Activated gamma-delta T cell treated with Interleukin-2 at 50 U/mL for 16 hours (primary cell): ENCODE measurements at regions not wholly inside any gene's neighbourhood (a gene's known extent, or its start where the extent isn't known, plus 50 kb on each side); places are given as distances from the start of the nearest gene placed in this dataset.
"Not testable (repeated sequence)": the region's sequence is repeated elsewhere in the genome, so short reads cannot be mapped to it uniquely, and the experiment has no call there.

Experiments used
- DNase-seq: peaks from one replicate; pipeline ENCODE4 v3.0.0-alpha.2; 2020

DNA sequence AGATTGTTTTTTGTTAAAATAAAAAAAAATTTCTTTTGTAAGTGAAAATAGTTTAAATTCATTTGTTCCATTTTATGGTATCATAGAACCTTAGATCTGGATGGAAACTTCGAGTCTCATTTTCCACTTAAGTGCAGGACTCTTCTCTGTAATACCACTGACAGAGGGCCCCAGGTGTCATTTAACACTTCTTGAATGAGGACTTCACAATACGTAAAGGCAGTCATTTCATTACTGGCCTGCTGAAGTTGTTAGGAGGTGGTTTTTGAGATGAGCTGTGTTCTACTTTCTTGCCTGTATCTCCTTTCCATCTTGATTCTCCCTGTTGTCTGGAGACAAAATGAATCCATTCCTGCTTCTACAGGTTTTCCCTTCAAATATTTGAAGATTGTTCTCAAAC is 455.3 kb downstream of the DMRT2 start:
- no peak for DNase-seq

DNA sequence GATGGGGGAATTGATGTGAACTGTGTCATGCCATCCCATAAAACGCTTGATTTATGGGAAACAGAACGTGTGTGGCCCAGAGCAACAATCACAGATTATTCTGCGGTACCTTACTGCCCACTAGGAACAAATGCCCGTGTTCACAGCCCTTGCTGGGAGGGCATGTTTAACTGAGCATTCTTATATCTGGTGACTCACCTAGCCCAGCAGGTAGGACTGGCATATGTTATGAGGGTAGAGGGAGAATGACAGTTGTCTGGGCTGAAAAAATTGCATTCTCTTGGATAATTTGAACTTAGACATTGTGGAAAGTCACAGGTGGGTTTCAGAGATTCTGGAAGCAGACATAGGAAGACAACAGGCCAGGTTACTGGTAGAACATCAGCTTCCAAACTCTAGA is 460.6 kb downstream of the DMRT2 start:
- DNase-seq, result no peak

DNA sequence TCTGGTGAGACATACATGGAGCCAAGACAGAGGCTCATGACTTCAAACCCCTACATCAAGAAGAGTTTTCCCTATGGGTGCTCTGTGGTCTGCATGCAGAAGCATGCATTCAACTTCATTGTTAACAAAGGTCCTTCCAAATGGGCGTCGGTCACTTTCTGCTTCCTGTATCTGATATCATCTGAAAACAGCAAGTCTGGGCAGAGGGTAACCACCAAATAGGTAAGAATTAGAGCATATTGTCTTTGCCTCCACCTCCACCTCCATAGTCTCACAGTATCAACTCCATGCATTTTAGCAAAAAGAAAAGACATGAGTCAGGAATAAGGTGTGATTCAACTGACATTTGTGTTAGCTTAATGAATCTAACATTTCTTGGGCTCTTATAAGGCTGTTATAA is 462.9 kb downstream of the DMRT2 start:
- no peak for DNase-seq

DNA sequence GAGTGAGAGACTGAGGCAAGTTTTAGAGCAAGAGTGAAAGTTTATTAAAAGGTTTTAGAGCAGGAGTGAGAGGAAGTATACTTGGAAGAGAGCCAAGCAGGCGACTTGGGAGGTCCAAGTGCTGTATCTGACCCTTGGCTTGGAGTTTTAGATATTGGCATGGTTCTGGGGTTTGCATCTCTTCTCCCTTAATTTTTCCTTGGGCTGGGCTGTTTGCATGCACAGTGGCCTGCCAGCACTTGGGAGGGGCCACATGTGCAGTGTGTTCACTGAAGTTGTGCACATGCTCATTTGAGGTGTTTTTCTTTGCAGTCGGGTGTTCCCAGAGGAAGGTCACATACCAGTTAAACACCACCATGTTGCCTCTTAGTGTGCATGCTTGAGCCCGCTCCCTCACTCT is 464.1 kb downstream of the DMRT2 start:
- no peak for DNase-seq

DNA sequence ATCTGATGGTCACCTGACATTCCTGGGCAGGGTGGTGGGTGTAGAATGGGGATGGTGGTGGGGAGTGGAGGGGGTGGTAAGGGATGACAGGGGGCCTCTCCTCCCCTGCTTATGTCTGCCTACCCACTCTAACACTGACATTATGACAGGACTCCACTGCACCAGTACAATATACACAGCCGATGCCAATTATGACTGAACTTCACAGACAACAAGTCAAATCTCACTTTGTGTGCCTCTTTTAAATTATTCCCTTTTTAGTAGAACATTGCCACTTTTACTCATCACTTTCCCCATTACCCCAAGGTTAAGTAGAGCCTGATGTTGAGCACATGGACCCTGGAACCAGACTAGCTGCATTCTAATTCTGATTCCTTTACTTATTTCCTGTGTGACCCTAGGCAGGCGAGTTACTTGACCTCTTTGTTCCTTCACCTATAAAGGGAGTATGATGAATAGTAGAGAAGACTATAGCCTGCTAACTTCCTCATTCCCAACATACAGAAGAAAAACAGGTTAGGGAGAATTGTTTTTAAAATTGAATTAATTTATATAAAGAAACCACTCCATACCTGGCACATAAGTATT is 464.7 kb downstream of the DMRT2 start:
- DNase-seq, result no peak

DNA sequence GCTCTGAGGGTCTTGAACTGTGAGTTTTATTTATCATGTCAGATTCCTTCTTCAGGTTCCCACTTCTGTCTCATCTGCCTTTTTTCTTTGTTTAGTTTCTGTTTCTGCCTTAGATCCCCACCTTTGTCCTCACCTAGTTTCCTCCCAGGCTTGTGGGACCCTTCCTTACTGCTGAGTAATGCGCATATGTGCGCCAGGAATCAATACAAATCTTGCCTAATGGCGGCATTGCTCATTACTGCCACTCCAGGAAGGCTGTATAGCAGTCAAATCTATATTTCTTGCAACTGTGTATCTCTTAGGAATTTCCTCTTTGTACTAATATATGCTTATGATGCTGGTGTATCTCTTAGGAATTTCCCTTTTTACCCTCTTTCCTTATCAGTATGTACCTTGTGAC is 465.4 kb downstream of the DMRT2 start:
- no peak for DNase-seq

DNA sequence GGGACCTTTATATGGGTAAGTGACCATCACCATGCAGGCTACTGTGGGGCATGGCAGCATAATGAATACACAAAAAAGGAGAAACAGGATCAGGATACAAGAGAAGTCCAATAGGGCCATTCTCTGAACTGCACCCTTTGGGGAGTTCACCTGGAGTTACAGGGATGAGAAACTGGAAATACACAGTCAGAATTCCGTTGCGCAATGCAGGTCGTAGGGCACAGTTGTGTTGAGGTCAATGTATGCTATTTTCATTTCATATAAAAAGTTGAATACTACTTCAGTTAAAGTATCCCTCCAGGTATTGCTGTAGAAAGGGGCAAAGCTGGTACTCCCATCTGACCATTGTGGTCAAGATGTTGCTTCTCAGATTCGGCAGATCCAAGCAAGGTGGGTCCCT is 471.4 kb downstream of the DMRT2 start:
- DNase-seq, result no peak

DNA sequence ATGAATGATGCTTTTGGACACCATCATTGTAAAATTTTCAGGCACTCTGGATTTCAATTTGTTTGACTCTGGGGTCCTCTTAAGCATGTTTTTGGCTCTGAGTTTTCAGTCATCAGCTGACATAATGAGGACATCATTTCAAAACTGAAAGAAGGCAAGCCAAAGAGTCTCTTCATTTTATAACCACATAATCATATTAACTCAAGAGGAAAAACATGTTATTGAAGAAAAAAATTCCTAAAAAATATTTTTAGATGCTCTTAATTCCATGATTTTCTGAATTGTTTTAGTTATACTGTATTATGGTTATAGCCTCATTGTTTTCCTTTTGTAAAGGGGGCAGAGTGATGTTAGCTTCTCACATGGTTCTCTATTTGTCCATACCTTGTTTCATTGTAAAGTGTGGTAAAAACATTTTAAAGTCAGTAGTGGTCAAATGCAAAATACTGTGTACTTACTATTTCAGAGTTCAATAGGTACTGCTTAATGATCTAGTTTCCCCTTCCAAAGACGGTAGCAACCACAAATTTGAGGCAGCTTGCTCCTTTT is 472.1 kb downstream of the DMRT2 start:
- DNase-seq, result no peak

DNA sequence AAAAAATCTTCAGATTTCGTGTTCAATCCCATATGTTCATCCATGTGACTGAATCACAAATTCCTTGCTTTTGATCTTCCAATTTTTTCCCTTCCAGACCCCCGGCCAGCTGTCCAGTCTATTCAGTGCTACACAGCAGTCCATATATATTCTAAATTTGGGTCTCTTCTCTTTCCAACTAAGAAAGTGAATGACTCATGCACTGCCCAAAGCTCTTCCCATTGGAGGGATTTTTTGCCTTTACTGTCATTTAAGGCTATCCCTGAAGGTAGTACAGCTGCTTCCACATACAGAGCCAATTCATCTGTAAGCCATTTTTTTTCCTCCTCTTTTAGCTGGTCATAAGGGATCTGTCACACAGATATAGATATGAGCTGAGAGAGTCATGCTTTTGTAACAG is 478.3 kb downstream of the DMRT2 start:
- no peak for DNase-seq

DNA sequence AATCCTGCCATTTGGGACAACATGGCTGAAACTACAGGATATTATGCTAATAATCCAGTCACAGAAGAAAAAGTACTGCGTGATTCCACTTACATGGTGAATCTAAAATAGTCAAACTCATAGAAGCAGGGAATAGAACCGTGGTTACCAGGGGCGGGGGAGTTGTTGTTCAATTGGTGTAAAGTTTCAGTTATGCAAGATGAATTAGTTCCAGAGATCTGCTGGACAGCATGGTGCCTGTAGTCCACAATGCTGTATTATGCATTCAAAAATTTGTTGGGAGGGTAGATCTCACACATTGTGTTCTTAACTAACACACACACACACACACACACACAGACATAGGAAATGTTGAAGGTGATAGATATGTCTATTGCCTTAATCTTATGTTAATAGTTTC is 480.5 kb downstream of the DMRT2 start:
- DNase-seq, result no peak

DNA sequence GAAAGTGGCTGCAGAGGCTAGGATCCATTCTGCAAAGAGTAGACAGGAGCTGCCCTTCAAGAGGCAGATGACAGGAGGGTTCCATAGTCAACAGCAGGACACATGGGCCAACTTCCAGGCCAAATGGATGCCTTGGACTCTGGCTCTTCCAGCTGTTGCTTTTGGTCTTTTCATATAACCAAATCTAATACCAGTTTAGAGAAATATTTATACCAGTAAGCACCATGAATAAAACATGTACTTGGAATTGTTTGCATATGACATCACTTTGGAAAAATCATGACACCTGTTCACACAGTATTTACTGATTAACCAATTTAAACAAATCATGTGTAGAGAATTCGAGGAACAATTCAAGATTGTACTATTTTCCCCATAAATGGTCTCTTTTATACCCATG is 481.3 kb downstream of the DMRT2 start:
- DNase-seq, result no peak

DNA sequence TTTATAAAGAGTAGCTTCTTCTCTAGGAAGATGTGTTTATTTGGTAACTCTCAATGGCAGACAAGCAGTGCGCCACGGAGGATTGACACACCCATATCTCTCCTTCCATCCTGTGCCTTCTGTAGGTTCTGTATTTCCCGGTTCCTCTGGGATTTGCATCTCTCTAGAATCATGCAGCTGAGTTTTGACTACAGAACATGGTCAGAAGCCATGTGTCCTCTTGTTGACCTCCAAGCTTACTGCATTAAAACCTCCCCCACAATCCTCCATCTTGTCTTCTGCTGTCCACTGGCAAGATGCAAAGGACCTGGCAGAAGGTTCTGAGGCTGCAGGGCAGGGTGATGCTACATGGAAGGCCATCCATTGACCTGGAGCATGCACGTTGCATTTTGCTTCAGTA is 482.0 kb downstream of the DMRT2 start:
- no peak for DNase-seq

DNA sequence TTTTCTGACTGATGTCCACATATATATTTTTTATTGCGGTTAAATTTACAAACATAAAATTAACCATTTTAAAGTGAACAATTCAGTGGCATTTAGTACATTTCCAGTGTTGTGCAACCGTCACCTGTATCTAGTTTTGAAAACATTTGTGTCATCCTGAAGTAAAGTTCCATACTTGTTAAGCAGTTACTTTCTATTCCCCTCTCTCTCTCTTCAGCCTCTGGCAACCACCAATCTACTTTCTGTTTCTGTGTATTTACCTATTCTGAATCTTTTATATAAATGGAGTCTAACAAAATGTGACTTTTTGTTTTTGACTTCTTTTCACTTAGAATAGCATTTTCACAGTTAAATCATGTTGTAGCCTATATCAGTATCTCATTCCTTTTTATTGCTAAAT is 480.1 kb upstream of the SMARCA2 start:
- no peak for DNase-seq

DNA sequence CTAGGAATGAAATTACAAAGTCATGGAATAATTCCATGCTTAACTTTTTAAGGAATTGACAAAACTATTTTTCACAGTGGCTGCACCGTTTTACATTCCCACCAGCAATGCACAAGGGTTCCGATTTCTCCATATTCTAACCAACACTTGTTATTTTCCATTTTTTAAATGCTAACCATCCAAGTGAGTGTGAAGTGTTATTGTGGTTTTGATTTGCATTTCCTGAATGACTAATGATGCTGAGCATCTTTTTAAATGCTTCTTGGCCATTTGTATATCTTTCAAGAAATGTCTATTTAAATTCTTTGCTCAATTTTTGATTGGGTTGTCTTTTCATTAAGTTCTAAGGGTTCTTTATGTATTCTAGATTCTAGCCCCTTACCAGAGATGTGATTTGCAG is 479.5 kb upstream of the SMARCA2 start:
- no peak for DNase-seq

DNA sequence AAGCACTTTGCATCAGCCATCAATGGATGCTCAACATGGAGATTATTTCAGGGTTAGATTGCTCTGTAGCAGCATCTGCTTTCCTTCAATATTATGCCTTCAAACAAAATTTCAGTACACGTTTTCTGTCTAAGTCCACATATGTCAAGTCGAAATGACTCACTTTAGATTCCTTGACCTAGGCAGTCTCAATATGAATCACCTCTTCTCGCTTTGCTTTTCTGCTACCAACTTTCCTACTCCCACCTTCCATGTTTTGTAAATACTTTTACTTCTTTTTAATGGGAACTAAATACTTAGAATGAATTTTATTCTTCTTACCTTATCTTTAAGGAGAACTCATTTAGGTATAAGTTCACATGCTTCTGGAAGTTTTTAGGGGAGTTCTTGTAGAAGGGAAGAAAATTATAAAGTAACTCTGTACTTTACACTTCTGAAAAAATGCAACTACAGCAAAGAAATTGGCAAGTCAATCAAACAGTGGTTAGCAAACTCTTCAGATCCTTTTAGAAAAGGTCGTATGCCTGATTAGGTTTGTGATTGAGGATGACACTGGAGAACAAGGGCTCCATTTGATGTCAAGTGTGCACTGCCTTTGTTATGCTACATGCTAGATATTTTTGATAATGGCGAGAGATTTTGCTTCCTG is 478.5 kb upstream of the SMARCA2 start:
- DNase-seq, result no peak

DNA sequence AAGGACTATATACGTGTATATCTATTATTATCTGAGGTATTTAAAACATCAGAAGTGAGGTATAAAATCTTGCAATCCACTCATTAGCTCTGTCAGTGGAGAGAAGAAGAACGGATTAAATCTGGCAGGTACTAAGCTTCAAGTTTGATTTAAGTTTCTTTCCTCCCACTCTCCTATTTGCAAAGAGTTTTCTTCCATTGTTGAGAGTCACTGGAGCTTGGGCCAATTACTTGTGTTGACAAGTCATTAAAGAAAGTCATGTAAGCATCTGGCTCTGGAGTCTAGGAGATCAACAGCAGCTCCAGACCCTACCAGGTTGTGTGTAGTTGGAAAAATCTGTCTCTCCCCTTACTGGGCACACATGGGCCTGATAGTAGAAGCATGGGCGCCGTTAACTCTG is 476.8 kb upstream of the SMARCA2 start:
- no peak for DNase-seq

DNA sequence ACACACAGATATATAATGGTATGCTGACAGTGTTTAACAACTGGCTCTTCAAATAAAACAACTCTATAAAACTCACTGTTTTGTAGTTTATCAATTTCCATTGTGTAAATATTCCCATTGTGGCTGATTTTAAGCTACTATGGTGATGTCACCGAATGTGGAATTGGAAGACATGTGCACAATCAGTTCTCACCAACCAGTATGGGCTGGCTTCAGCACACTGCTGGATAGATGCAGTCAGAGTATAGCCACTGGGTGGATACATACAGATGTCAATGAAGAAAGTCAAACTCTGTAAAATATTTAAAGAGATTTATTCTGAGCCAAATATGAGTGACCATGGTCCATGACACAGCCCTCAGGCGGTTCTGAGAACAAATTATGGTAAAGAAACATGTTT is 475.9 kb upstream of the SMARCA2 start:
- DNase-seq, result no peak

DNA sequence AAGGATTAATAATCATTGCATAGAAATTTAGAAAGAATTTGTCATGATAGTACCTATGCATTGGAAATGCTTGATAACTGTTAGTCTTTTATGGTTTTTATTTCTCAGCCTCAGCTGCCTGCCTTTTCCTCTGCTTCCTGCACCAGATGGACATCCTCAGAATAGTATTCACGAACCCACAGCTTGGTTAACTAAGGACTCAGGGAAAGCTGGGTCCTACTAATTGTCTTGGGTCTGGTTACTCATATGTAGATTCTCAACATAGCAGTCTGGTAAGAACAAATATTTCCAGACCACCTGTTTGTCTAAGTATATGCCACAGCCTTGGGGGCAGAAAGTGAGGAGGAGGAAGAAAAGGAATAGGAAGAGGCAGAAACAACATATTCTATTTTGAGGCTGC is 464.5 kb upstream of the SMARCA2 start:
- DNase-seq, result no peak

DNA sequence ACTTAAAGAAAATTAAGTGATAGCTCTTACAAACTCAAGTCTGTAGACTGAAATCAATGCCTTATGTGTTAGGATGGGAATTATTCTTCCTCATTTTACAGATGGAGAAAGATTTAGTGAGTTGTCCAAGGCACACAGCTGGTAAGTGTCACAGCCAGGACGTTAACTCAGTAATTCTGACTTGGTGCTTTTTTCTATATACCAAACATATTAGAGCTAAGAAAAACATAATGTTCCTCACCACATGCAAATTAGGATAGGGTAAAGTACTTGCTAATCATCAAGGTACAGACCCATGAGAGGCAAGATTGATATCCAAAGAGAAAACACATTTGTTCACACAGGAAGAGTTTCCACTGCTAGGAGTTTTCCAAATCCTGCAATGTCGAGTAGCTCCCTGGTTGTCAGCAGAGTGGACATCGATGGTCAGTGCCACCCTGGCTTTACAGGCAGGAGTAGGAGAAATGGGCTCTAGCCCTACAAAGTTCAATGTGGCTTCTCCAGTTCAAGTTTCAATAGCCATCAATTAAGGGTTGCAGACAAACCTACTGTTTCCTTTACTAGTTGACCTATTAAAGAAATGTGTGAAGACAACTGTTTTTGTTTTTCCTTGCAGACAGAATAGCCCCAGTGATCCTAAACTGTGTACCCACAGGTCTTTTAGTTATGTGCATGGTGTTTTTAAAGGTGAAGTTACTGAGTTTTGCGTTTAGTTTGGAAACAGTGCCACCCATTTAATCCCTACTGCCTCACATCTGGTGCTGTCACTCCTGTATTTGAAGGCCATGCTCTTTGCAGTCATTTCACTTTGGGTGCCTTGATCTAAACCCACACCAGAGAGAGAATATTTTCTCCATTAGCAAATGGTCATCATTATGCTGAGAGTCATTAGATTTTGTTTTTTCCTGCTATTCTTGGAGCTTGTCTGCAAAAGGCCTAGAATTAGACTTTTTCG is 460.8 kb upstream of the SMARCA2 start:
- DNase-seq, result no peak

DNA sequence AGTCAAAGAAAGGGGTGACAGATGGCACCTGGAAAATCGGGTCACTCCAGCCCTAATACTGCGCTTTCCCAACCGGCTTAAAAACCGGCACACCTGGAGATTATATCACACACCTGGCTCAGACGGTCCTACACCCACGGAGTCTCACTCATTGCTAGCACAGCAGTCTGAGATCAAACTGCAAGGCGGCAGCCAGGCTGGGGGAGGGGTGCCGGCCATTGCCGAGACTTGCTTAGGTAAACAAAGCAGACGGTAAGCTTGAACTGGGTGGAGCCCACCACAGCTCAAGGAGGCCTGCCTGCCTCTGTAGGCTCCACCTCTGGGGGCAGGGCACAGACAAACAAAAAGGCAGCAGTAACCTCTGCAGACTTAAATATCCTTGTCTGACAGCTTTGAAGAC is 456.5 kb upstream of the SMARCA2 start:
- DNase-seq, result not testable (repeated sequence)

DNA sequence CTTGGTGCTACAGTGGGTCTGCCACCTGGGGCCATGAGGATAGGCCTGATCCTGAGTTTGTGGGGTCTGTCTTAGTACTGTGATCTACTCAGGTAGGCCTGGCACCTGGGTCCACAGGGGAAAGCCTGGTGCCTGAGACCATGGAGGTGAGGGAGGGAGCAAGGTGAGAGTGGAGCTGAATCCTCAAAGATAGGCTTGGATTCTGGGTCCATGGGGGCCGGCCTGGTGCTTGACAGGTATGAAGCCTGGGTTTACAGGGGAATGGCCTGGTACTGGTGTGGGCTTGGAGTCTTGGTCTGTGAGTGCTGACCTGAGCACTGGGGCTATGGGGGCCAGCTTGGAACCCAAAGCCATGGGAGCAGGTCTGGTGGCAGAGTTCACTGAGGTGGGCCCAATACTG is 439.2 kb upstream of the SMARCA2 start:
- no peak for DNase-seq

DNA sequence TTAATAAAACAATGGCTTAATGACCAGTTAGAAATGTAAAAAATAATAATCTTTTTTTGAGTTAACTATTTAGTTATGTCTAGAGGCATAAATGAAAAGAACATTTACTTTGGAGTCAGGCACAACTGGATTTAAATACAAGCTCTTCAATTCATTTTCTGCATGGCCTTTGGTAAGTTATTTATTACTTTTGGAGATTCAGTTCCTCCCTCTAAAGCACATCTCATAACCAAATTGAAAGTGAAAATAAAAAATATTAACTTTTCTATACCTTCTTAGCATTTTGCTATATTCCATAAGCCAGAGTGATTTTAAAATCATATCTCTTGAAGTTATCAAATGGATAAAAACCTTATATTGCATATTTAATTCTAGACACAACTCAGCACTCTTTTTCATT is 434.9 kb upstream of the SMARCA2 start:
- DNase-seq, result no peak

DNA sequence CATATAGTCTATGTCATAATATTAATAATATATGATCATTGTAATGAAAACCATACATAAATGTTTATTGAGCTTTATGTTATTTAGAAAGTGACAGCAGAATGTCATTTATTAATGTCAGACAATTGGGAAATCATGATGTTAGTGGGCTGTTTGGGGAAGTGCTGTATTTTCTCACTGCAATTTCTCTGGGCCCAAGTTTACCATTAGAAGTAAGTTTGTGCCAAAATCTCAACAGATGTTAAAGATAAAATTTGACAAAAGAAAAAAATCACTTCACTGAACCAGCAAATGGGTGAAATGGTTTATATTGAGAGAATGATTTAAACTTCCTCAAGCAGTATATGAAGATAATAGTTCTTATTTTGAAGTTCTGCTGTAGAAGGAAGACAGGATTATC is 433.2 kb upstream of the SMARCA2 start:
- DNase-seq, result no peak

DNA sequence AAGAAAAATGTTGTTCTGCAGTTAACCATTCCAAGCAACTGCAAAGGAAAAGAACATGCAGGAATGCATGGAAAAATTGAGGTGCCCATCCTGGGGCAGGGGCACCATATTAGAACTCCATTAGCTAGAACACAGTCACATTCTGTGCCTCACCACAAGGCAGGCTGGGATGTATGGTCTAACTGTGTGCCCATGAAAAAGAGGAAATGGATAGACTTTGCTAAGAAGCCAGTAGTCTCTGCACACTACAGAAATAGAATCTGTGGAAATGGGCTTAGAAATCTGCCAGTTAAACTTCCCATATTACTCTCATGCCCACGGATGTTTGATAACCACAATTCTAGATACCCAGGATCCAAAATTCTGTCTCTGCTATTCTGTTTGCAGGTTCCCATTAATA is 423.8 kb upstream of the SMARCA2 start:
- DNase-seq, result no peak
